ENCODE measurements at regions not wholly inside any gene's neighbourhood (a gene's known extent, or its start where the extent isn't known, plus 50 kb on each side); places are given as distances from the start of the nearest gene placed in this dataset.

GRCh38 chr12:18878676-18879180 lies 140.8 kb downstream of the CAPZA3 start:
- TF ChIP-seq POLR2AphosphoS5 (IDR thresholded peaks at IDR 0.05; ENCODE audit: insufficient read depth, low read depth, low read length) (no peak), CTCF (IDR thresholded peaks at IDR 0.05; ENCODE audit: extremely low read depth in 1 of 2, insufficient read depth in 1 of 2, low read depth in 1 of 2, low read length in 2 of 2) (no peak), MAX (IDR thresholded peaks at IDR 0.05; ENCODE audit: insufficient read depth, insufficient read length) (no peak), EZH2 (IDR thresholded peaks at IDR 0.05; ENCODE audit: borderline replicate concordance, low read depth, low read length, severe bottlenecking) (no peak), MYC (IDR thresholded peaks at IDR 0.05; ENCODE audit: low read depth, low read length) (no peak), GATA2 (IDR thresholded peaks at IDR 0.05; ENCODE audit: insufficient read depth, insufficient read length, low read depth, low read length) (no peak)
- no peak for FAIRE-seq

More at GRCh38 chr12:18878676-18879180, 140.8 kb downstream of the CAPZA3 start:
- Histone ChIP-seq H3K27me3 (ENCODE audit: control insufficient read depth in 2 of 2, insufficient read depth in 2 of 2, low read length in 2 of 2) (no peaks in the 10 kb centered on the region), H3K36me3 (ENCODE audit: control insufficient read depth in 2 of 2, extremely low read depth in 1 of 2, insufficient read depth in 2 of 2, low read length in 2 of 2) (no peaks in the 10 kb centered on the region), H3K4me3 (replicated peaks in 1 of 3; ENCODE audit: insufficient read depth in 1 of 3, low read depth in 1 of 3, low read length in 3 of 3) (no peak overlapping the region), H3K4me1 (ENCODE audit: control insufficient read depth, extremely low read depth, insufficient read depth, low read length) (no peaks in the 10 kb centered on the region), H3K4me2 (ENCODE audit: insufficient read depth, low read length) (no peak overlapping the region), H3K27ac (ENCODE audit: insufficient read depth, low read depth, low read length) (no peak overlapping the region), H3K79me2 (ENCODE audit: control insufficient read depth, insufficient read depth, low read length) (no peaks in the 10 kb centered on the region), H2AFZ (ENCODE audit: low read depth, low read length) (no peak overlapping the region), H3K9ac (replicated peaks; ENCODE audit: extremely low read depth, insufficient read depth, low read length) (no peak overlapping the region), H3K9me1 (replicated peaks; ENCODE audit: control insufficient read depth, extremely low read depth, insufficient read depth, low read length) (no peaks in the 10 kb centered on the region), H4K20me1 (replicated peaks; ENCODE audit: control insufficient read depth, extremely low read depth, insufficient read depth, low read length) (peaks cover 2% of the 10 kb centered on the region), H3K9me3 (replicated peaks; ENCODE audit: control insufficient read depth, insufficient read depth, low read length) (no peaks in the 10 kb centered on the region)
- no TSS peak for BruUV-seq (replicated peaks)
- dilution Hi-C loops (cut with MboI; ENCODE audit: extremely low pct_ligation_motif_present, low sequenced_read_pairs) (no loop called here), intact Hi-C loops (cut with micrococcal nuclease) (no loop called here)
- POLR2A ChIA-PET: no interaction called here
- no peak for DNase-seq (ENCODE audit: low read depth, low spot score)
- CTCF ChIA-PET: no interaction called here
